Dedifferentiated amniotic fluid mesenchymal stem cell (primary cell): ENCODE measurements at regions not wholly inside any gene's neighbourhood (a gene's known extent, or its start where the extent isn't known, plus 50 kb on each side); places are given as distances from the start of the nearest gene placed in this dataset.

ENCODE experiments used
- DNase-seq: peaks from one replicate; pipeline ENCODE4 v3.0.0-alpha.2; 2016; ENCODE audit errors: extremely low spot score

DNA sequence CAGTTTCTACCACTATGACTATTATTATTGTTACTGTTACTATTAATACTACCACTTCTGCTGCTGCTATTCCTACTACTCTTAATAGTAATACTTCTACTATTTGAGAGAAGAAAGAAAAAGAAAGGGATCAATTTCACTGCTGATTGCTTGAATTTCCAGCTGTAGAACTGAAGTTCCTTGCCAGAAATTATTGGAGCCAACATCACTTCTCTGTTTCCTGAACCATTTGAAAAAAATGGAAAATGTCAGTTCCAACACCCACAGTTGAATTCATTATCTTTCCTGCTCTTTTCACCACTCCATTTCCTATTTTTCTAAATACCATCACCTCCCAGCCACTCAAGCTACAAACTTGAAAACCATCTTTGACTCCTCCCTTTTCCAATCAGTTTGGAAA, 54.1 kb upstream of the PIK3C2G start:
- DNase-seq, result no peak

DNA sequence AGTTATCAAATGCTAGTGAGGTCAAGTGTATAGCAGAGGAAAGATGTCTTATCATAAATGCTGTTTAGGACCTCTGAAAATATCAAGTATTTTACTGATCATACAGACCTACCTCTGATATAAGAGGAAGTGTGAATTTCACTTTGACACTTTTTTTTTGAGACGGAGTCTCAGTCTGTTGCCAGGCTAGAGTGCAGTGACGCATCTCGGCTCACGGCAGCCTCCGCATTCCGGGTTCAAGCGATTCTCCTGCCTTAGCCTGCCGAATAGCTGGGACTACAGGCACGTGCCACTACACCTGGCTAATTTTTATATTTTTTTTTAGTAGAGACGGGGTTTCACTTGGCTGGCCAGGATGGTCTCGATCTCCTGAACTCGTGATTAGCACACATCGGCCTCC, 55.1 kb upstream of the PIK3C2G start:
- DNase-seq, result no peak

DNA sequence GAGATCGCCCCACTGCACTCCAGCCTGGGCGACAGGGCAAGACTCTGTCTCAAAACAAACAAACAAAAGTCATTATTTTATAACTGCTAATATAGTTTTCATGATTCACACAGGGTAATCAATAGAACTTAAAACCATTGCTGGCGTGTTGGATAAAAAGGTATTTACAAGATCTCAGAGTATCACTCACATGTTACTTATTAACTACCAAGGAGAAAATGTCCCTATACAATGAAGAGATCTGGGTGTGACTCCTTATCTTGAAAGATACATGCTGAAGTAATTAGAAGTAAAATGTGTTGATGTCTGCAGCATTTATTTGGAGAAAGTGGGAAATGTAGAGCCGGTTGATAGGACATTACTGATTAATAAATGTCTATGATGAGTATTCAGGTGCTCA, 57.3 kb upstream of the PIK3C2G start:
- DNase-seq, result no peak

DNA sequence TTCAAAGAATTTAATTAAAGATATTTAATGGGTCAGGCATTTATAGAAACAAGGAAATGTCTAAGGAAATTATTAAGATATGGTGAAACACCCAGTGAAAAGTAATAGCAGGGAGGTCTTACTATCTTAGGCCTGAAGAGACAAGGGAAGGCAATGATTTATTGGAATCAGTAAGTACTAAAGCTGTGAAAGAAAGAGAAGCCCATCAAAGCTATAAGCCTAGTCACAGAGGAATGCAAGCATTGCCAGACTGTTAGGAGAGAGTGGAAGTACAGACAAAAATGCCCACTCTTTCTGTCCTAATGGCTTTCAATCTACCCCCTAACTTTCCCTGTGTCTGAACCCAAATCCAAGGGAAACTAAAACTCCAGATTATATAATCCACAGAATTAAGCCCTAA, 69.2 kb upstream of the PIK3C2G start:
- DNase-seq, result no peak

DNA sequence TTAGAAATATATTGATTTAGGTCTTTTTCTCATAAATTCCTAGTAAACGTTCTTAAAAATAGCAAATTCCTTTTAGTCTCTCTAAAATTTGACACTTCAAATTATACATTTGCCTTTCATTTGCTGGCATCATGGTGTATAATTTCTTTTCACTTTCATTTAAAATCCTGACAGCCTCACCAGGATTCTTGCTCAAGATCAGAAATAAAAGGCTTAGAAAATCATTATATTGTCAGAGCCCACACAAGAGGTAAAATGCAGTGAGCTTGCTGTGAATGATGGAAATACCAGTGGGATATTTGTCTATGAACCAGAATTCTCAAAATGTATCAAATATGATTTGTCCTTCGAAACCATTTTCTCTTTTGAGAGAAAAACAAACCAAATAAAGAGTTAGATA, 78.2 kb upstream of the PIK3C2G start:
- DNase-seq, result no peak

DNA sequence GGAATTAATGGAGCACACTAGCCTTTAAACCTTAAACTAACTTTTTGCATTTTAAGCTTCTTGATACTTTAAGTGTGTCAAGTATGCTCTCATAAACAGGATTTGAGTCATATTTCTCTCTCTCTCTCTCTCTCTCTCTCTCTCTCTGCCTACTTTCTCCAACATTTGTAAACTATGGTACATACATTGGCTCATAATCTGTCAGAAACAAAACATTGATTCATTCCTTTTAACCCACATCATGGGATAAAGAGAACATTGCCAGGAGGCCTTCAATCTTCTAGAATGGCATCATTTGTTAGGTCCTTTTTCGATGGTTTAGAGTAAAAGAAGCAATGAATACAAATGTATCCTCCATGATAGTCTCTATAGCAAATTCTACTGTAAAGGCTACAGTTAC, 81.6 kb upstream of the RERGL start:
- peak; percentile 25 for DNase-seq

DNA sequence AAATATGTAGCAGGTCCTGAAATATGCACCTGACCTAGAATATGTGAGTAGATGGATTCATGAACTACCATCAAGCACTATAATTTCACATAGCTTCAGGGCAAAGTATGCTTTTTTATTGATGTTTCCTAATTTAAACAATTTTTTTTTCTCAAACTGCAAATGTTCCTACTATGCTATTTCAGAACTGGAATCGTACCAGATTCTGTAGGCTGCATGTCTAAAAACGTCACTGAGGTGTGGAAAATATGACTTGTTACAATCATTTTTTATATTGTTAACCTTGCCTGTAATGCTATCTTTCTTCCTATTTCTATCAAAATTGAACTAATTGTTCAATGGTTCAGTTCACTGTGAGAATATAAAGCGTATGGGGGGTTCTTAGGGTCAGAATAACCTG, 78.0 kb upstream of the RERGL start:
- DNase-seq, result no peak

DNA sequence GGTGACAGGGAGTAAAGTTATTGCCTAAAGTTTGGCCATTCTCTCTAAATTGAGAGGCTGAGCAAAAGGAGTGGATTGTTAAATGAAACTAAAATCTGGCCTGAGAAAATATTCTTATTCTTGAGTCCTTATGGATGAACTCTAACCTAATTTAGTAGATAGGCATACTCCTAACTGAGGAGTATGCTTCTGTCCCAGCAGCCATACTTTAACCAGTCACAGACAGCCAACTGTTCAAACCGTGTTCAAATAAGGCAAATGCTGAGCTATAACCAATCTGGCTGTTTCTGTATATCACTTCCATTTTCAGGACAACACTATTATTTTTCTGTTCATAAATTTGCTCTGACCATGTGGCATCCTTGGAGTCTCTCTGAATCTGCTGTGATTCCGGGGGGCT, 75.9 kb upstream of the RERGL start:
- DNase-seq, result no peak

DNA sequence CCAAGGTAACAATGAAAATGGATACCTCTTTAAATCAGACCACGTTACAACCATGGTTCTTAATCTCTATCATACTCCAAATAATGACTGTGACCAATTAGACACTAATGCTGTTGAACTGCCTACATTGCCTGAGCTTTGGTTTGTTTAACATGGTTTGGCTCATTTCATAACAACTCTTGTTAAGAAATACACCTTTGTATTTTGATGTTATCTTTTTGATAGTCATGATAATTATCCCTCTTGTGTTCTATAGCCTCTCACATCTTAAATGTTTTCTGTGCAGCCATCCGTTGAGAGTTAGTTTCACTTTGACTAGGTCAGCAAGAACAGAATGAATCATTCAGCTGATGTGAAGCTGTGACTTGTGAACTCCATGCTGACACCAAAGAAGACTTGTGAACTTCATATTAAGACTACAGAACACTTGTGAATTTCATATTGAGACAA, 75.5 kb upstream of the RERGL start:
- peak; percentile 39 for DNase-seq

DNA sequence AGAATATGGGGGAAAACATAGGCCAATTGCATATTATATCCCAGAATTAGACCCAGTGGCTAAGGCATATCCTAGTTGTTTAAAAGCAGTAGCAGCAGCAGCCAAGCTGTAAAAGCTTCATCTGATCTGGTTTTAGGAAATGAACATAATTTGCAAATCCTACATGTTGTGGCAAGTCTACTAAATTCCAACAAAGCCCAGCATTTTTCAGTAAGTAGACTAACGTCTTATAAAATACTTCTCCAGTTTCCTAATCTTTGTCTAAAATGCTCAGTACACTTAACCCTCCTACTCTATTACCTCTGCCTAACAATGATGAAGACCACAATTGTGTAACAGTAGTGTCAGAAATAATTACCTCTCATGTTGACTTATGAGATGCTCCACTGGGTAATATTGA, 70.9 kb upstream of the RERGL start:
- DNase-seq, result no peak

DNA sequence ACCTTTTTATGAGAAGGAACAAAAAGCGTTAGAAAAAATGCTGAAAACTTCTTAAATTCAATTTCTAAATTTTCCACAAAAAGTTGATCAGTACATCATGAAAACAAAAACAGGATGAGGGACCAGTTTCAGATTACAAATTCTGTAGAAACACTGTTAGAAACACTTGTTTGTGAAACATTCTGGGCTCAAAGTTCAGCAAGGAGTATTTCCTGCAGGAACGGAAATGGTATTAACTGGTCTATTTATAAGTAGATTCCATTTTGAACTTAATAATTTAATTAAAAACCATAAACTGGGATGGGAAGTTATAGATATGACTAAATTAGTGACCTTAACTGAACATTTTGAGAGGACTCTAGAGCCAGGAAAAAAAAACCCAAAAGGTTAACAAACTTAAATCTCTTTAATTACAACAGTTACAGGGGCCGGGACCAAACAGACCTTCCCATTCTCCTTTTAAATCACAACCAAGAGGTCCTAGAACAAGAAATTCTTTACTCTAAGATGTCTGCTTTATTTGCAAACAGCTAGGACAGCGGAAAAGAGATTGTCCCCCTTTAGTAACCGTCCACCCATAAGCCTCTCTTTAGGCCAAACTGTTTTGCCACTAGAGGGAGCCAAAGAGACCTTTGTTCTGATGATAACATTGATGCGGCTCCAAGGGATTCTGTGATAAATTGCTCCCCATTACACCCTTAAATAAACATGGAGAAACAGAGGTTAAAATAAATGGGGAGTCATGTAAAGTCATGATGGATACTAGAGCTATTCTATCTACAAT, 69.0 kb upstream of the RERGL start:
- DNase-seq, result no peak

DNA sequence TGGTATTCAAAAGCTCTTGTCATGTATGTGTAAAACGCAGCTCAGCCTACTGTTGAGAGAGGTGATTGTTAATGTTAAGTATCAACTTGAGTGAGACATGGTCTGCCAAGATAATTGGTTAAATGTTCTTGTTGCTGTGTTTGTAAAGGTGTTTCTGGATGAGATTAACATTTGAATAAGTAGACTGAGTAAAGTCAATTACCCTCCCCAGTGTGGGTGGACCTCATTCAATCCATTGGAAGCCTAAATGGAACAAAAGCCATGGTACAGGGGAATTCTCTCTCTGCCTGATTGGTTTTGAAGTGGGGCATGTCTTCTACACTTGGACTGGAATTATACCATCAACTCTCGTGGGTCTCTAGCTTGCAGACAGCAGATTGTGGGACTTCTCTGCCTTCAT, 63.8 kb upstream of the RERGL start:
- no peak for DNase-seq

DNA sequence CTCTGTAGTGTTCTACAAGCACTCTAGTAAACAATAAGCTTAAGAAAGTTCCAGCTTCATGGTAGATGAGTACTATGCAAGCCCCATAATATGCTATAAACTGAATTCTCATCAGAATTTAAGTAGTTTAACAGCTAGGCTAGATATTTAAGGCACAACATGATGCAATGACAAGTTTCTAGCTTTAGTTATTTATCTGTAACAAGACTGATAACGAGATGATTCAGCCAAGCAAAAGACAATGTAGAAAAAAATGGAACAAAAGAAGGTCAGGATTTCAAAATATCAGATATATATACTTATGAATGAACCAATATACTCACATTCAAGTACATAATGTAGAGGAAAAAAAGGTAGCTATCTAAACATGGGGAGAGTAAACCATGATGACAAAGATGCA, 61.0 kb upstream of the RERGL start:
- DNase-seq, result no peak

DNA sequence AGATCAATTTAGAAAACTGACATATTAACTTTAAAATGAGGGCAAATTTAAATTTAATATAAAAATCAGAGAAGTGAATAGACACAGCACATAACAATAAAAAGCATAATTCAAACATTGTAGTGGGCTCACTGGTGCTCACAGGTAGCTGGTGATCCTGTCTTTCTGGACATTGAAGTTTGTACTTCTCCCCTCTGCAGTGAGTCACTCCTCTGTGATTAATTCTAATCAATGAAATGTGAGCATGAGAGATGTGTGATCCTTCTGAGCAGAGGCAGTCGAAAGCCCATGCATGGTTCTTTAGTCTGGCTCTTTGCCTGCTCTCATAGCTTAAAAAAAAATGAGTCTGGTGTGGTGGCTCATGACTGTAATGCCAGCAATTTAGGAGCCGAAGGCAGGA, 59.0 kb upstream of the RERGL start:
- DNase-seq, result no peak

DNA sequence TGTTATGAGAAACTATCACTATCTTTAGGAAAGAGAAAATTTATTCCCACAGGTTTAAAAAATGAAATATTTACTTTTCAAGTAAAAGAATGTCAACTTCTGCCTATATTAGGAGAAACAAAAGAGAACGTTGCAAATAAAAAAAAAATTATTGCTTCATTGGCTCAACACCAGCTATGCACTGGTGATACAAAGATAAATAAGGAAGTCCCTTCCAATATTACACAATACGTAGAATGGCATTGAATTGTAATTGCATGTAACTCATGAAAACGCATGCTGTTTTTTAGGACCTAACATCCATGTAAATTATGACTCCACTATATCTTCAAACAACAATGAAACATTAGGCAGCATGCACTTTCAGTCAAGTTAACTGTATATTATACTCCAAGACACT, 56.4 kb upstream of the RERGL start:
- DNase-seq, result no peak

DNA sequence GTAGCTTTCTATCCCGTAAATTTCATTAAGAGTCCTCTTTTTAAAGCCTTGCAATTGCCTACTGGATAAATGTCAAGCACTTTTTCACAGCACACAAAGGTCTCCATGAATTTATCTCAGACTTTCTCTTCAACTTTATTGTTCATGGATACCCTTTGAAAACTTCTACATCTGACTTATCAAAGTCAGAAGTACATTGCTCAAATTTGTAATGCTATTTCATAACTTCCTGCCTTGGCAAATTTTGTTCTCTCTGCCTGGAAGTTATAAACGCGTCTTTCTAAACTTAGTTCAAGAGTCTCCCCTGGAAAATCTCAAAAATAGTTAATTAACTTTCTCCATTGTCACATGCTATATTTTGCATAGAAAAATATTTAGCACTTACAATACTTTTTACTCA, 55.9 kb upstream of the RERGL start:
- DNase-seq, result no peak

DNA sequence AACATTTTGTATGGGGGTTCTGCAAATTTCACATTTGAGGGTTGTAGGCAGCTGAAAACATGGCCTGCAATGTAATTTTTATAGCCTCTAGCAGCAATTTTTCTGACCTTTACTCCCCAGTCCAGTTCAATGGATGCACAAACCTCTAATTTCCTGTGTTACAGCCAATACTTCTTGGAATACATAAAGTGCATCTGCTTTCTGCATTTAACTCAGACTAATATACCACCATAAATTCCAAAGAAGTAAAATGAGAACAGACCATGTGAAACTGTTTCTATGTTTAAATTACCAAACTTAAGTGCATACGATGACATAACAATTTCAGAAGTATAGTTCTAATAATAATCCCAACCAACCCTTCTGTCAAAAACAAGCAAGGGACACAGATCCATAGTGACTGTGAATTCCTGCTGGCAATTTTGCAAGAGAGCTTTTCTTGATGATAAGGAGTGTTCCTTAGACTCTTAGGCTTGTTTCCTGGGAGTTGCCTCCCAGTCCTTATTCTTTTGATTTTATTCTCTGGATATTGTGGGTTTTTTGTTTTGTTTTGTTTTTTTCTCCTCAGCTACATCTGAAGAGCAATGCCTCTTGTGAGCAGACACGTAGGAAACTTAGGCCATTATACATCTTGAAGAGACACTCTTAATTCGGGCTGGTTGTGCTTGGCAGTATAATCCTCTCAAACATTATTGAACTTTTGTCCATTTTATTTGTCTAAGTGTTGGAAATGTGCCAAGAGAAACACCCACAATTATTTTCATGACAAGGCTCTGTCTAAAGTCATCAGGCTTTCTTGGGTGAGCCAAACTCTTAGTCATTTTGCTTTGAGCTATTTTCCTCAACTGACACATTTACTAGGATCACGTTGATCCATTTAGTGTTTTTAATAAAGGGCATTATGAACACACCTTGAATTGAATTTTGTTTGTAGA, 51.3 kb upstream of the RERGL start:
- DNase-seq, result no peak

DNA sequence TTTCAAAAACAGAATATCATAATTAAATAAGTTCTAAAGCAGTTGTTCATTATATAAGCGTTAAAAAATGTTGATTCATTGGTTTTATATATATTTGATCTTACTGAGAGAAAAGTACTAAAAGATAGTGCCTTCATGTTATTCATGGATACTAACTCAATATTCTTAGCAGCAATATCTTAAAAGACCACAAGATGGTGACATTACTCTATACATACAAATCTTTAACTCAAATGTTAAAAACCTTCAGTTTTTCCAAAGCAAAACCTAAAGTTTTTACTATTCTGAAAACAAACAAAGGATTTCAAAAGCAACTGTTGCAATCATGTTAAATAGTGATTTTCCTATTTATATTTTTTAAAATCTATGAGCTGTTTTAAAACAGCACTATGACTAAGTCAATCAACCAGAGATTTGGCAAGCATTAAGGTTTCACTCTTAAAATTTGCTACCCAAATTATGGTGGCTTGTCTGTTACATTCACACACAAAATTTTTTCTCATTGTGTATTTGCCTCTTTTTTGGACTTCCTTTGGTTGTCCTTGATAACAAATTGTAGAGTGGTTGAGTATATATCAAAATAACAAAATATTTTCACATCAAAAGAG, 50.1 kb upstream of the RERGL start:
- peak; percentile 64 for DNase-seq
